ENCODE measurements at regions not wholly inside any gene's neighbourhood (a gene's known extent, or its start where the extent isn't known, plus 50 kb on each side); places are given as distances from the start of the nearest gene placed in this dataset.

DNA sequence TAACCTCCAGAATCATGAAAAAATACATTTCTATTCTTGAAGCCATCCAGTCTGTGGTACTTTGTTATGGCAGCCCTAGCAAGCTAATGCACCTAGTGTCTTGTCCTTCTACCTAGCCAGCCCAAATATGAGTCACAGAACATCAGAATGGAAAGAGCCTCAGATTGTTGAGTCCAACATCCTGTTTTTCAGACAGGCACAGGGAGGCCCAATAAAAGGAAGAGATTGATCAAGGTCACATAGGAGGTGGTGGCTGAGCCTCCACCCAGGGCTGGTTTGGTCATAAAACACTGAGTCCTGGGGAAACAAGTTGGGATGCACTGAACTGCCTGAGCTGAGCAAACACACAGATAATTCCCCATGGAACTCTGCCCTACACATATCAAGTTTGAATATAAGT, 195.5 kb downstream of the TTC32 start:
- no peaks in the 10 kb centered on the region for H3K27me3 ChIP-seq (ENCODE audit: insufficient read depth, low read length)
- no peaks in the 10 kb centered on the region for H3K36me3 ChIP-seq (ENCODE audit: insufficient read depth, low read length)
- H3K4me3 ChIP-seq (ENCODE audit: low read depth, low read length) = no peak overlapping the region
- H3K4me1 ChIP-seq (ENCODE audit: control insufficient read depth, insufficient read depth, low read length, unreplicated experiment) = peaks cover 9% of the 10 kb centered on the region
- no peaks in the 10 kb centered on the region for H3K79me2 ChIP-seq (ENCODE audit: control insufficient read depth, insufficient read depth, low read length, unreplicated experiment)
- no peak overlapping the region for H3K27ac ChIP-seq (ENCODE audit: low read depth, low read length)
- H2AFZ ChIP-seq (ENCODE audit: low read length, unreplicated experiment) = no peak overlapping the region

DNA sequence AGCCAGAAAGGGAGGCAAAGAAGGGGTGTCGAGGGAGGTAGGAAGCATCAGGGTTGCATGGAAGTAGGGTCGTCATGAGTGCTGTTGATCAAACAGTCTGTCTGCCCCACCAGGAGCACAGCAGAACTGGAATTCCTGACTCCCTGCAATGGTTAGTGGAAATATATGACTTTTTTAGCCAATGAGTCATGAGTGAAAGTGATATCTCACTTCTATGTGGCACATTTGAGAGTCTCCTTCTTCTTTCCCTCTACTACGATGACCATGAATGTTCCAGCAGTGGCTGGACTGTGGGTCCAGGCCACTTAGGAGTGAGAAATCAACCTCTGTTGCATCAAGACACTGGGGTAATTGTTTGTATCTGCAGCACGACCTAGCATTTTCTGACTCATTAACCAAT, 199.5 kb downstream of the TTC32 start:
- no peak overlapping the region for H2AFZ ChIP-seq (ENCODE audit: low read length, unreplicated experiment)
- H3K79me2 ChIP-seq (ENCODE audit: control insufficient read depth, insufficient read depth, low read length, unreplicated experiment) = no peaks in the 10 kb centered on the region
- H3K36me3 ChIP-seq (ENCODE audit: insufficient read depth, low read length) = no peaks in the 10 kb centered on the region
- H3K27me3 ChIP-seq (ENCODE audit: insufficient read depth, low read length) = no peaks in the 10 kb centered on the region
- H3K4me1 ChIP-seq (ENCODE audit: control insufficient read depth, insufficient read depth, low read length, unreplicated experiment) = peaks cover 4% of the 10 kb centered on the region
- no peak overlapping the region for H3K4me3 ChIP-seq (ENCODE audit: low read depth, low read length)
- H3K27ac ChIP-seq (ENCODE audit: low read depth, low read length) = no peak overlapping the region

GRCh38 chr2:19700861-19701585, 200.8 kb downstream of the TTC32 start:
- H2AFZ ChIP-seq (ENCODE audit: low read length, unreplicated experiment) = no peak overlapping the region

DNA sequence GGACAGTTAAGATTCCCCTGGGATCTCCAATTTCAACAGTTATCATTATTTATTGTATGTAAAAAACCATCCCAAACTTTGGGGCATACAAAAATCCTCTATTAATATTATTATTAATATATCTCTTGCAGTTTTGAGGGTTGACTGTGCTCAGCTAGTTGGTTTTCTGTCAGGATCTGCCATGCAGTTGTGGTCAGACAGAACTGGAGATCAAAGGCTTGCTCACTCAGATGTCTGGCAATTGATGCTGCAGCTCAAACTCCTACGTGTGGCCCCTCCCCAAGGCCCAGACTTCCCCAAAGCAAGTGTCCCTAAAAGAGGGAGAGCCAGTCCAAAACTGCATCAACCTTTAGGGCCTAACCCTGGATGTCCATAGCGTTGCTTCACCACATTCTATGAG, 204.7 kb downstream of the TTC32 start:
- H3K36me3 ChIP-seq (ENCODE audit: insufficient read depth, low read length) = no peaks in the 10 kb centered on the region
- no peak overlapping the region for H3K27ac ChIP-seq (ENCODE audit: low read depth, low read length)
- no peaks in the 10 kb centered on the region for H3K79me2 ChIP-seq (ENCODE audit: control insufficient read depth, insufficient read depth, low read length, unreplicated experiment)
- H3K4me1 ChIP-seq (ENCODE audit: control insufficient read depth, insufficient read depth, low read length, unreplicated experiment) = no peaks in the 10 kb centered on the region
- H3K27me3 ChIP-seq (ENCODE audit: insufficient read depth, low read length) = no peaks in the 10 kb centered on the region
- H2AFZ ChIP-seq (ENCODE audit: low read length, unreplicated experiment) = no peak overlapping the region
- H3K4me3 ChIP-seq (ENCODE audit: low read depth, low read length) = no peak overlapping the region

More at GRCh38 chr2:19700861-19701585, 200.8 kb downstream of the TTC32 start:
- Histone ChIP-seq H3K27me3 (ENCODE audit: insufficient read depth, low read length) (no peaks in the 10 kb centered on the region), H3K4me1 (ENCODE audit: control insufficient read depth, insufficient read depth, low read length, unreplicated experiment) (no peaks in the 10 kb centered on the region), H3K4me3 (ENCODE audit: low read depth, low read length) (no peak overlapping the region), H3K36me3 (ENCODE audit: insufficient read depth, low read length) (no peaks in the 10 kb centered on the region), H3K27ac (ENCODE audit: low read depth, low read length) (no peak overlapping the region), H3K79me2 (ENCODE audit: control insufficient read depth, insufficient read depth, low read length, unreplicated experiment) (no peaks in the 10 kb centered on the region)

DNA sequence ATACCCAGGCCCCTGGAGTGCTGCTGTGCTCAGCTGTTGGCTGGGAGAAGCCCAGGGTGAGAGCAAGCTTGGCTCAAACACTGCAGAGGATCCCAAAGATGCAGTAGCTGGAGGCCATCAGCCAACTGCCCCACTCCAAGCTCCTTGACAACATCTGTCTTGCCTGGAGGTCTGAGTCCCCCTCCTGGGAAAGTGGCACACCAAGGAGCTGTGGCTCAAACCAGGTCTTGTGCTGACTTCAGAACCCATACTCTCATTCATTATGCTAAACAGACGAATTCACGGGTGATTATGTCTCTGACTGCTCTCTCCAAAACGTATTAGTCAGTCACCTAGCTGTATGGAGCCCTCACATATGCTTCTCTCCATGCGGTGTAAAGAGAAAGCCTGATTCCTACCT, 206.1 kb downstream of the TTC32 start:
- Histone ChIP-seq H3K27me3 (ENCODE audit: insufficient read depth, low read length) (no peaks in the 10 kb centered on the region), H3K36me3 (ENCODE audit: insufficient read depth, low read length) (no peaks in the 10 kb centered on the region), H3K4me1 (ENCODE audit: control insufficient read depth, insufficient read depth, low read length, unreplicated experiment) (no peaks in the 10 kb centered on the region), H3K4me3 (ENCODE audit: low read depth, low read length) (no peak overlapping the region), H3K79me2 (ENCODE audit: control insufficient read depth, insufficient read depth, low read length, unreplicated experiment) (no peaks in the 10 kb centered on the region), H3K27ac (ENCODE audit: low read depth, low read length) (no peak overlapping the region), H2AFZ (ENCODE audit: low read length, unreplicated experiment) (no peak overlapping the region)

DNA sequence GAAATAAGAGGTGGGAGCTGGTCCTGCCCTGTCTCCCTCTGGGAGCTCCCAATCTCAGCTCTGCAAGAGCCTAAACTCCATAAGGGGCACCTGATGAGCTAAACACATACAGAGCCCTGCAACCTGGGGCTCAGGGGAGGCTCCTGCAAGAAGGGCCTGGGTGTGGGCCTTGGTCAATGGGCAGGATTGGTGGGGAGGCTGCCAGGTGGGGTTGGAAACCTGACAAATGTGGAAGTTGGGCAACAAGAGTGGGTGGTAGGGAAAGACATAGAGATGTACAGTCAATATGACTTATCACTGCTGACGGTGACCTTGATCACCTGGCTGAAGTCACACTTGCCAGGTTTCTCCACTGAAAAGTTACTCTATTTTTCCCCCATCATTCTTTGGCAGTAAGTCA, 209.9 kb downstream of the TTC32 start:
- Histone ChIP-seq H3K36me3 (ENCODE audit: insufficient read depth, low read length) (no peaks in the 10 kb centered on the region), H2AFZ (ENCODE audit: low read length, unreplicated experiment) (no peak overlapping the region), H3K4me3 (ENCODE audit: low read depth, low read length) (no peak overlapping the region), H3K79me2 (ENCODE audit: control insufficient read depth, insufficient read depth, low read length, unreplicated experiment) (no peaks in the 10 kb centered on the region), H3K27me3 (ENCODE audit: insufficient read depth, low read length) (no peaks in the 10 kb centered on the region), H3K4me1 (ENCODE audit: control insufficient read depth, insufficient read depth, low read length, unreplicated experiment) (no peaks in the 10 kb centered on the region), H3K27ac (ENCODE audit: low read depth, low read length) (no peak overlapping the region)

- Histone ChIP-seq H3K27me3 (ENCODE audit: insufficient read depth, low read length) (no peaks in the 10 kb centered on the region), H3K4me3 (ENCODE audit: low read depth, low read length) (no peak overlapping the region), H3K4me1 (ENCODE audit: control insufficient read depth, insufficient read depth, low read length, unreplicated experiment) (no peaks in the 10 kb centered on the region), H3K79me2 (ENCODE audit: control insufficient read depth, insufficient read depth, low read length, unreplicated experiment) (no peaks in the 10 kb centered on the region), H3K36me3 (ENCODE audit: insufficient read depth, low read length) (no peaks in the 10 kb centered on the region), H2AFZ (ENCODE audit: low read length, unreplicated experiment) (no peak overlapping the region), H3K27ac (ENCODE audit: low read depth, low read length) (no peak overlapping the region)
Observed at GRCh38 chr2:19690429-19690828, 211.4 kb downstream of the TTC32 start.

- Histone ChIP-seq H2AFZ (ENCODE audit: low read length, unreplicated experiment) (no peak overlapping the region), H3K79me2 (ENCODE audit: control insufficient read depth, insufficient read depth, low read length, unreplicated experiment) (no peaks in the 10 kb centered on the region), H3K27me3 (ENCODE audit: insufficient read depth, low read length) (no peaks in the 10 kb centered on the region), H3K4me1 (ENCODE audit: control insufficient read depth, insufficient read depth, low read length, unreplicated experiment) (no peaks in the 10 kb centered on the region), H3K4me3 (ENCODE audit: low read depth, low read length) (no peak overlapping the region), H3K36me3 (ENCODE audit: insufficient read depth, low read length) (no peaks in the 10 kb centered on the region), H3K27ac (ENCODE audit: low read depth, low read length) (no peak overlapping the region)
Observed at GRCh38 chr2:19689646-19690168, 212.1 kb downstream of the TTC32 start.

DNA sequence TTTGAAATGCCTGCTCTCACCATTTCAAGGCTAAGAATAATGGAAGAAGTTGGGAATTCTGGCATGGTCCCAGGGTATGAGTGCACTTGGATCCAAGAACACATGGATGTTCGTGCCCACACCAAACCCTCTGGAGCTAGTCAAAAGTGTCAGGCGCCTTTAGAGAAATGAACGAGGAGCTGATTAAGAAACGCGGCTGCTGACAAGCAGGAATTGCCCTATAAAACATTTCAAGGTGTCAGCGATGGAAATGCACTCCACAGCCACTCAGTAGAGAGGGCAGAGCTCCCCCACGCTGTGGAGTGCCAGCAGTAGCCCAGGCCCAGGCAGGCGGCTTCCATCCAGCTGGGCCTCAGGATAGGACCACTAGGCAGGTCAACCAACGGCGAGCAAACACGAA, 213.7 kb downstream of the TTC32 start:
- Histone ChIP-seq H3K27ac (ENCODE audit: low read depth, low read length) (no peak overlapping the region), H3K36me3 (ENCODE audit: insufficient read depth, low read length) (no peaks in the 10 kb centered on the region), H3K79me2 (ENCODE audit: control insufficient read depth, insufficient read depth, low read length, unreplicated experiment) (no peaks in the 10 kb centered on the region), H3K4me1 (ENCODE audit: control insufficient read depth, insufficient read depth, low read length, unreplicated experiment) (no peaks in the 10 kb centered on the region), H2AFZ (ENCODE audit: low read length, unreplicated experiment) (no peak overlapping the region), H3K4me3 (ENCODE audit: low read depth, low read length) (no peak overlapping the region), H3K27me3 (ENCODE audit: insufficient read depth, low read length) (no peaks in the 10 kb centered on the region)

GRCh38 chr2:19687017-19687659, 214.6 kb downstream of the TTC32 start:
- H3K4me1 ChIP-seq (ENCODE audit: control insufficient read depth, insufficient read depth, low read length, unreplicated experiment) = no peaks in the 10 kb centered on the region
- H3K27me3 ChIP-seq (ENCODE audit: insufficient read depth, low read length) = no peaks in the 10 kb centered on the region
- no peak overlapping the region for H3K27ac ChIP-seq (ENCODE audit: low read depth, low read length)
- H3K36me3 ChIP-seq (ENCODE audit: insufficient read depth, low read length) = no peaks in the 10 kb centered on the region
- H3K79me2 ChIP-seq (ENCODE audit: control insufficient read depth, insufficient read depth, low read length, unreplicated experiment) = no peaks in the 10 kb centered on the region
- no peak overlapping the region for H3K4me3 ChIP-seq (ENCODE audit: low read depth, low read length)
- H2AFZ ChIP-seq (ENCODE audit: low read length, unreplicated experiment) = no peak overlapping the region

DNA sequence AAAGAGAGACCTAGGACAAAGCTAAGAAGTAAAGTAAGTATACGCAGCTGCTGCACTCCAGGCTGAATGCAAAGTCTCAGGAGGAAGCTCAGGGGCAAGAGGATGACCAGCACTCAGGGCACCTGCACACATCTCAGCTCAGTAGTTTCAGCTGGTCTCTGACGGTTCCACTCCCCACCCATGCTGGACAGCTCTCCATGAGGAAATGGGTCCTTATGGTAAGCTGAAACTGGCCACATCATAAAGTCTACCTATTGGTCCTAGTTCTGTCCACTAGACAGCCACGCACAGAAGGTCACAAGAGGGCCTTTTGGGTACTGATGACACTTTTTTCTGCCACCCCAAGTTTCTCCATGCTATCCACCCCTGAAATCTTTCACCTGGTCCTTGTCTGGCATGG, 215.3 kb downstream of the TTC32 start:
- Histone ChIP-seq H3K27ac (ENCODE audit: low read depth, low read length) (no peak overlapping the region), H3K79me2 (ENCODE audit: control insufficient read depth, insufficient read depth, low read length, unreplicated experiment) (no peaks in the 10 kb centered on the region), H3K4me1 (ENCODE audit: control insufficient read depth, insufficient read depth, low read length, unreplicated experiment) (no peaks in the 10 kb centered on the region), H3K4me3 (ENCODE audit: low read depth, low read length) (no peak overlapping the region), H3K27me3 (ENCODE audit: insufficient read depth, low read length) (peaks cover 3% of the 10 kb centered on the region; the same call in 1 of the 2 replicates), H3K36me3 (ENCODE audit: insufficient read depth, low read length) (no peaks in the 10 kb centered on the region), H2AFZ (ENCODE audit: low read length, unreplicated experiment) (no peak overlapping the region)

All from ACC112 (cell line).